GM18502 (cell line): ENCODE measurements at regions not wholly inside any gene's neighbourhood (a gene's known extent, or its start where the extent isn't known, plus 50 kb on each side); places are given as distances from the start of the nearest gene placed in this dataset.

Experiments
- ATAC-seq: cut with Tn5 transposase; IDR thresholded peaks from one replicate; pipeline ENCODE4 v1.9.1; 2021; ENCODE audit warnings: mild to moderate bottlenecking; ENCODE audit not compliant: unreplicated experiment, poor library complexity

GRCh38 chr18:55121397-55122170, 162.3 kb upstream of the CCDC68 start:
- ATAC-seq = no peak

- ATAC-seq = no peak
Observed at GRCh38 chr18:55120896-55121295, 161.6 kb upstream of the CCDC68 start.

- ATAC-seq = no peak
Observed at GRCh38 chr18:55119434-55119833, 160.2 kb upstream of the CCDC68 start.

DNA sequence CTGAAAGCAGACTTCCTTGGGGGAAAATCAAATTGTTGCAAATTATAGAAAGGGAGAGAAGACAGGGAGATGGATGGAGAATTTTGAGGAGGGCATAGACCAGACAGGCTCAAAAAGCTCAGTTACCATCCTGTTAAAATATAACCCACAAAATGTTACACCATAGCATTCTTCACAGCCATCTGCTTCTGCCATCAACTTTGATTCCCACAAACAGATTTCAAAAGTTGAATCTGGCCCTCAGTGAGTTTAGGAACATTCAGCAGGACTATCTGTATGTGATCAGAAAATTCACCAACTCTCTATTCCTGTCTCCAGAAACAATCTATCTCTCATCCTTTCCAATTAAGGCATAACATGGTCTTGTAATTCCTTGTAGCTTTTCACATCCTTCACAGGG, 159.8 kb upstream of the CCDC68 start:
- no peak for ATAC-seq

DNA sequence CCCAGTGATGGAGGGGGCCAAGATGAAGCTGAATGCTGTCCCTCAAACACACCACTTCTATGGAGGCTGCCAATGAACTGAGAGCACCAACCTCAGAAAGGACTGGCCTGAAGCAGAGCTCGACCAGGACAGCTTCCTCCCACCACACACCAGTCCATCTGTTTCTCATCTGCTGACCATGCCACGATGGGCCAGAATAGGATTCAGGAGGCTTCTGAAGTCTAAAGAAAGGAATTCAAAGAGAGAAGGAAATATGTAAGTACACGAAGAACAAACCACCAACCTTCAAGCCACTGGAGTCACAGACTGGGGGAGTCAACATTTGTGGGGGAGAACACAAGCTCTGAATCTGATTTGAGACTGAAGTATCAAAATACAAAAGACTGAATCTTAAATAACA, 157.6 kb upstream of the CCDC68 start:
- no peak for ATAC-seq

DNA sequence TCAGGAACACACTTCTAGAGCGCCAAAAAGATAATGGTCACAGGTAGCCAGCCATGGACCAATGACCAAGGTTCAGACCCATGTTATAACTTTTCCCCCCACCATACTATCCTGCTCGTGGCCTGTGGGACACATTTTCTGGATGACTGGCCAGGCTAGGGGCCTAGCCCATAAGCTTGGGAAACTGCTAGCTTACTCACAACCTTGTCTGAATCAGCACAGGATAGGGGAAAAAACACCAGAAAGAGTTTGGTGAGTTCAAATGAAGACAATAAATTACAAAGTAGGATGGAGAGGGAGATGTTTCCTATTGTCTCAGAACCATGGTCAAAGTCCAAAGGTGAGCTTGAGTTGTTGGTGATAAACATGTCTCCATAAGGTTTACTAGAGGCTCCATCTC, 156.3 kb upstream of the CCDC68 start:
- ATAC-seq = no peak

DNA sequence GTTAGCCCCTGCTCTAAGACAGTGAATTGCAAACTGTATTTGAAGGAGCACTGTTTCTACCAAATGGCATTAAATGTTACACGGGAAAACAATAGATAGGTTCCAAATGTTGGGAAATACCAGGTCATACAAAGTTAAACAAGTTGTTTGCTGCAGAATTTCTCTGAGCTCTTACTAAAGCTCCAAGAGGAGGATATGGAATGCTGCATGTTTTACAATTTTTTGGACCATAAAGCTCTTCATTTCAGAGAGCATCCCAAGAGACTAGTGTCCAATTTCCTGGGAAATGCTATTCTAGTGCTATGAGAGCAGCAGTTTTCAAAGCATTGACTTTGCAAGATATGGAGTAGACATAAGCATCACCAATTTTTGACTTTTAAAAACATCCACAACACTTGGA, 155.6 kb upstream of the CCDC68 start:
- no peak for ATAC-seq

DNA sequence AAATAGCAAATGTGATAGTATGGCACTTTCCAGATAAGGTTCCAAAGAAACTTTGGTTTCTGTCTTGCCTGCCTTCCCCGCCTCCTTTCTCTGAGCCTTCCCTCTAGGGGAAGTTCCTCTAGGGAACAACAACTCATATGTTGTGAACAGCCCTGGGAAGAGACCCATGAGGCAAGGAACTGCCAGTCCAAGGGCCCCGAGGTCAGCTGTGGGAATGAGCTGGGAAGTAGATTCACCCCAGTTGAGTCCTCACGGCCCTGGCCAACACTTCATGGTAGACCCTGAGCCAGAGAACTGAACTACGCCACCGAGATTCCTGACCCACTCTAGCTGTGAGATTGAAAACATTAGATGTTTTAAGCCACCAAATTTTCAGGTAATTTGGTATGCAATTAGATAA, 154.5 kb upstream of the CCDC68 start:
- no peak for ATAC-seq

DNA sequence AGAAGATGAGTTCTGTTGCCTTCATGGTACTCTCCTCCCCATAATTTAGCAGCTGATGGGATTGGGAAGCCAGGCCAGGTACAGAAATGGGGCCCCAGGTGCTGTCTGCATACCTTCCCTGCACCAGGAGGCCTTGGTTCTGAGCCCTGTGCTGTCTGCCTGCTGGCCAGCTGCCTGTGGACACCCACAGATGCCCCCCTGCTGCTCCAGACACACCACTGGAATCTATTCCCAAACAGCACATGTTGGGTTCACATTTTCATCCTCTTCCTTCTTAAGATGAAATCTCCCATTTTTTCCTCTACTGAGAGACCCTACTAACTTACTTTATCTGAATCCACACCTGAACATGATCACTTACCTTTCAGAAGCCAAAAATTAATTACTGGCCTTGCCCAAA, 152.0 kb upstream of the CCDC68 start:
- ATAC-seq = no peak

DNA sequence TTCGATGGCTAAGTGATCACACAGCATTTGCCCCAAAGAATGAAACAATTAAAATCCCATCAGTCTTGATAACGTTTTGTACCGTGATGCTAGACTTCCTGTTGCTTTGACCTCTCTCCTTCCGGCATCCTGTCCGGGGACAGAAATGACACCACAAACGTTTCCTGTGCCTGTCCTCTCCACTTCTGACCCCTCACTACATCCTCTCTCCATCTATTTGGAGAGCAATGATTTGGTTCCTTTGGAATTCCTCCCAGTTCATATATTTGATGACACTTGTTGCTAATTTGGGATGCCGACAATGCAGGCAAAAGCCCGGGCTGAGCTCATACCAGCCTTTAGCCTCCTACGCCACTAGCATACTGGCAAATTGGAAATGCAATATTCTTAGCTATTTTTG, 151.2 kb upstream of the CCDC68 start:
- ATAC-seq = no peak

DNA sequence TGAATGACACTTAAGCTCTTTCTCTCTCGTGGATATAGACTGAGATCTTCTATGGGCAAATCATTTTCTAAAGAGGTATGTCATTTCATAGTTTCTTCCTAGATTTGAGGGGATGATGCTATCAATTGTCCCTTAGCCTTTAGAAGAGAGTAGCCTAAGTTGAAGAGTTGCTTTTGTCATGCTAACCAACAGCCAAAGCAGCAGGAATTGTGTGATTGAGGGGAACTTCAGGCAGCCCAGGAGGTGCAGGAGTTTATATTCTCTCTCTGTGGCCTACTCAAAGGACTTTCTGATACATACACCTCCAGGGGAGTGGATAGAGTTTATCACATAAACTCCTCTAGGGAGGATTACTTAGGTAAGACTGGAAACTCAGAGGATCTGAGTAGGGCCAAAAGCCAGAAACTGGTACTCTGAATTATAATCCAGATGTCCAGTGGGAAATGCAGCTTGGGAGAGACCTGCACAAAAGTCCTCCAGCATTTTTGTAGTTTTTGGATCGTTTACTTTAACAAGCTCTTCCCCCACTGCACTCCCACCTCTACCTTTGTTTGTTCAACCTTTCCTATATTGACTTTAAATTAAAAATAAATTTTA, 150.7 kb upstream of the CCDC68 start:
- ATAC-seq = no peak

- no peak for ATAC-seq
Observed at GRCh38 chr18:55106906-55107305, 147.6 kb upstream of the CCDC68 start.

GRCh38 chr18:55106466-55106865, 147.2 kb upstream of the CCDC68 start:
- ATAC-seq = no peak

DNA sequence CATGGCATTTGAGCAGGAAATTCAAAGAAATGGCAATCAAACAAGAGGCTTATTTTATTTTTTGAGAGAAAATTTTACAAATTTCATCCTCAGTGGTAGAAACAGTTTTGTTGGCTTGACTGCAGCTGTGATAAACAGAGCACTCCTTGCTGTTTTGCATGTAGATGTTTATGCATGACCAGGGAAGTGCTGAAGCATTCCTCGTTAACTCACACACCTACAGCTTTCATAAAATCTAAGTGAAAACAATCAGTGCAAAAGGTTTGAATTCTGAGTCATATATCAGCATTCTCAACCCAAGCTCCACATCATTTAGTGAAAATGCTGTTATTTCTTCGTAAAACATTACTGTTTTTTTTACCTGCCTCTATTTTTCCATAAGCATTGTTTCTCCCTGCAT, 146.6 kb upstream of the CCDC68 start:
- ATAC-seq = no peak

DNA sequence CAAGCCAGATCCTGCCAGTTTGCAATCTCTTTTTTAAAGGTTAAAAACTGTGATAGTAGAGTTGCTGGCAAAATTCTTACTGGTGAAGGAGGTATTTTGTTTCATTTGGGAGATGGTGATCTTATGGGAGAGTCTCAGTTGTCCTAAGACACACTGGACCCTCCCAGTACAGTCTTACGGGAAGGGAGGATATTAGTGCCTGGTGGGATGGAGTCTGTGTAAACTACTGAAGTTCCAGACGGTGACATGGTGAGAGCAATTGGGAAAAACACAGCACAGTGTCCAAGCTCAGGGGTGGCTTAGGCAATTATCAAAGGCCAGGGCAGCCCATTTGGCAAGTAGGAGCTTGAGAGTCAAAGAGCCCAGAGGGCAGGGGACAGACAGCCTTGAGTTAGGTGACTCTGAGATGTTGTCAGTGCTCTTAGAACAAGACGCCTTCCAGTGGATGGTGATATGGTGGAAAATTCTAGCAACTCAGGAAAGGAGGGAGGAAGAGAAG, 143.7 kb upstream of the CCDC68 start:
- ATAC-seq = no peak

DNA sequence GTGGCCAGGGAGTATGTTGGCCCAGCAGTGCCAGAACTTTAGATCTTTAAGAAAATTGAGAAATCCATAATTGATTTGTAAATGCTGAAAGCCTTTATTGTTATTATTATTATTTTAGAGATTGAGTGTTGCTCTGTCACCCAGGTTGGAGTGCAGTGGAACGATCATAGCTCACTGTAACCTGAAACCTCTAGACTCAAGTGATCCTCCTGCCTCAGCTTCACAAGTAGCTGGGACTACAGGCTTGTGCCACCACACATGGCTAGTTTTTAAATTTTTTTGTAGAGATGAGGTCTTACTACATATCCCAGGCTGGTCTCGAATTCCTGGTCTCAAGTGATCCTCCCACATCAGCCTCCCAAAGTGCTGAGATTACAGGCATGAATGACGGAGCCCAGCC, 143.2 kb upstream of the CCDC68 start:
- no peak for ATAC-seq

- ATAC-seq = no peak
Observed at GRCh38 chr18:55101458-55101824, 142.2 kb upstream of the CCDC68 start.

DNA sequence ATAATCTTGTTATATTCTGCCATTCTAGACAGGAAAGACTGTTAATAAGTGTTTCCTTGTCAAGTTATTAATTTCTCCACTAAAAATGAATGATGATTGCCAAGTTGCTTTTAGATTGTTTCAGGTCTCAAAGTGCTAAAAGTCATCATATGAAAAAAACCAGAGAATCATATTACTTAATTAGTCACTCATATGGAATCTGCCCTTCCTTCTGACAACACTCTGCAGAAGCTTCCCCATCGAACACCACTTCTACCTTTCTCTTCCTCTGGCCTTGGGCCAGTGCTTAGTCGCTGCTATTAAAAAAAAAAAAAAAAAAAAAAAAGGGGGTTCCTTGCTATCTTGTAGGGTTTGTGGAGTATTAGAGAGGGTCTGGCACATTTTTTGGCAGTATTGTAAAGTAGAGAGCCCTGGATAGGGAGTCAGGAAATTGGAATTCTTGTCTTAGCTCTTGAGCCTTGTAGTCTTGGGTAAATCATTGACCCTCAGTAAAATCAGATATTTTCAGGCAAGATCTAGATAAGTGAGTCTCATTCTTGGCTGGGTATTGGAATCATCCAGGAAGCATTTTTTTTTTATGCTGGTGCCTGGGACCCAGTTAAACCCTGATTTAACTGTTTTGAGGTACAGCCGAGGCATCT, 141.7 kb upstream of the CCDC68 start:
- ATAC-seq = no peak

DNA sequence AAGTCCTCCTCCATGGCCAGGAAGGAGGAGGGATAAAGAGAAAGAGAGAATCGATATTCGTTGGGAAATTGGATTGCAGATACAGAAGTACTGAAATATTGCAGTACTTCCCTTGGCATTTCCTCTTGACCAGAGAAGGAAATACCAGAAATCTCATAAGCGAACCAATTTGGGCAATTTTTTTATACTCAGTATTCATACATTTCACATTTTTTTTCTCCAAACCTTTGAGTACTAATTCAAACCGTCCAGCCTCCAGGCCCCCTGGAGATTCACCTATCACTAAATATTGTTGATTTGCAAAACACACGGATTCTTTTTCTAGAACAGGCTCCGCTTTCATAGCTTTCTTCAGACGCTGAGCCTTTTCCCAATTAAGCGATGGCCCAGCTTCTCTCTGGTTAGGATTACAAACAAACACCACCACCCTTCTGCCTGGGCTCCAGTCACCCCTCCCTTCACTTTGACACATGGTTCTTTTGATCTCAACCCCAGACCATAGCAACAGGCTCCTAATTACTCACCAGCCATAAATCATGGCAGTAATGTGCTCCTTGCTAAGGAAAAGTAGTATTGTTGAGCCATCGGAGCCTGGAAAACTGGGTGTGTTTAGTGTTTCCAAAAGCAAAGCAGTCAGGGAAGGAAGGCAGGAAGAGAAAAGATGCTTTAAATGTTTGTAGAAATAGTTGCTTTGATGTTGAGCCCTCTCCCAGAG, 138.4 kb upstream of the CCDC68 start:
- no peak for ATAC-seq

- peak; percentile 64 for ATAC-seq
Observed at GRCh38 chr18:55096263-55096951, 137.1 kb upstream of the CCDC68 start.
